ENCODE measurements at regions not wholly inside any gene's neighbourhood (a gene's known extent, or its start where the extent isn't known, plus 50 kb on each side); places are given as distances from the start of the nearest gene placed in this dataset.

DNA sequence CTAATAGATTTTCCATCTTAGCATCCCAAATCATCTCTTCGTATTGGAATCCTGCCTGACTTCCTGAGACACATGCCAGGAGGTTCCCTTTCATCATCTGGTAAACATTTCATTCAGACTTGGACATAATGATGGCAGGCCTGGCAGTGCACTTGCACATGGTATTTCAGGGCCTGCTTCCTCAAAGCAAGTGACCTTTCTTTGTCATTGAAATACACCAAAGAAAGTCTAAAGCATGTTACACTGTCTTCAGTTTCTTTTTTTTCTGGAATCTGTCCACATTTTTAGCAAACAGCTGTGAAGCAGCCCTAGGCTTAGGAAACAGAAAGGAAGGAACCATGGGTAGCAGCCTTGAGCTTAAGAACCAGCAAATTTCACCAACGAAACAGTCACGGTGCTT lies 205.9 kb upstream of the VCX start:
- TF ChIP-seq, protein P1, sequence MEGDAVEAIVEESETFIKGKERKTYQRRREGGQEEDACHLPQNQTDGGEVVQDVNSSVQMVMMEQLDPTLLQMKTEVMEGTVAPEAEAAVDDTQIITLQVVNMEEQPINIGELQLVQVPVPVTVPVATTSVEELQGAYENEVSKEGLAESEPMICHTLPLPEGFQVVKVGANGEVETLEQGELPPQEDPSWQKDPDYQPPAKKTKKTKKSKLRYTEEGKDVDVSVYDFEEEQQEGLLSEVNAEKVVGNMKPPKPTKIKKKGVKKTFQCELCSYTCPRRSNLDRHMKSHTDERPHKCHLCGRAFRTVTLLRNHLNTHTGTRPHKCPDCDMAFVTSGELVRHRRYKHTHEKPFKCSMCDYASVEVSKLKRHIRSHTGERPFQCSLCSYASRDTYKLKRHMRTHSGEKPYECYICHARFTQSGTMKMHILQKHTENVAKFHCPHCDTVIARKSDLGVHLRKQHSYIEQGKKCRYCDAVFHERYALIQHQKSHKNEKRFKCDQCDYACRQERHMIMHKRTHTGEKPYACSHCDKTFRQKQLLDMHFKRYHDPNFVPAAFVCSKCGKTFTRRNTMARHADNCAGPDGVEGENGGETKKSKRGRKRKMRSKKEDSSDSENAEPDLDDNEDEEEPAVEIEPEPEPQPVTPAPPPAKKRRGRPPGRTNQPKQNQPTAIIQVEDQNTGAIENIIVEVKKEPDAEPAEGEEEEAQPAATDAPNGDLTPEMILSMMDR (IDR thresholded peaks at IDR 0.05; ENCODE audit: insufficient read depth, low read length, poor library complexity, severe bottlenecking), result no peak
- no peak for TF ChIP-seq EZH2phosphoT487 (conservative IDR thresholded peaks at IDR 0.05; ENCODE audit: low read length)

All from SU-DHL-6 (cell line).